ENCODE measurements at regions not wholly inside any gene's neighbourhood (a gene's known extent, or its start where the extent isn't known, plus 50 kb on each side); places are given as distances from the start of the nearest gene placed in this dataset.

GRCh38 chr5:82613891-82614290 lies 335.7 kb upstream of the RPS23 start:
- TF ChIP-seq CTCF (IDR thresholded peaks at IDR 0.05) (no peak), POLR2A (IDR thresholded peaks at IDR 0.05; ENCODE audit: low read depth) (no peak), POLR2AphosphoS5 (IDR thresholded peaks at IDR 0.05) (no peak)
